WTC11 (cell line): ENCODE measurements at regions not wholly inside any gene's neighbourhood (a gene's known extent, or its start where the extent isn't known, plus 50 kb on each side); places are given as distances from the start of the nearest gene placed in this dataset.

Experiments used
- ATAC-seq: fragments of 200-7000 bp; cut with Tn5 transposase; 2 replicates; pipeline ENCODE4 v1.10.0; 2021; ENCODE audit warnings: mild to moderate bottlenecking, moderate library complexity
- CTCF ChIA-PET: fragments of 300-600 bp; sonication (Branson Sonifier 250); formaldehyde crosslinking; loops from one replicate; lab custom pipeline; 2021; ENCODE audit warnings: antibody characterized with exemption; lab: Charles Lee
- POLR2A ChIA-PET: fragments of 350-600 bp; sonication (Branson Sonifier 250); formaldehyde crosslinking; loops from one replicate; lab custom pipeline; 2021; ENCODE audit warnings: antibody characterized with exemption; lab: Charles Lee
- DNase-seq: peaks from one replicate; pipeline ENCODE4 v3.0.0; 2021; ENCODE audit warnings: low spot score
- H3K27ac Mint-ChIP-seq: 2 replicates; pipeline ENCODE4 v1.8.0; 2021; ENCODE audit warnings: mixed read lengths
- H3K27me3 Mint-ChIP-seq: 2 replicates; pipeline ENCODE4 v1.8.0; 2021; ENCODE audit warnings: low read depth, mild to moderate bottlenecking, moderate library complexity, mixed read lengths
- H3K36me3 Mint-ChIP-seq: 2 replicates; pipeline ENCODE4 v1.8.0; 2021; ENCODE audit warnings: mixed read lengths
- H3K4me1 Mint-ChIP-seq: 2 replicates; pipeline ENCODE4 v1.8.0; 2022; ENCODE audit warnings: mixed read lengths
- H3K4me3 Mint-ChIP-seq: 2 replicates; pipeline ENCODE4 v1.8.0; 2021; ENCODE audit warnings: mild to moderate bottlenecking, moderate library complexity, mixed read lengths
- H3K9me3 Mint-ChIP-seq: 2 replicates; pipeline ENCODE4 v1.8.0; 2021; ENCODE audit warnings: mixed read lengths
- CREB1 ChIP-seq: sonication (generic); formaldehyde crosslinking; IDR thresholded peaks from 2 replicates; pipeline ENCODE4 v1.8.0; 2023; ENCODE audit warnings: mild to moderate bottlenecking, missing genetic modification reagents
- E2F5 ChIP-seq: sonication (generic); formaldehyde crosslinking; IDR thresholded peaks from 2 replicates; pipeline ENCODE4 v1.8.1; 2022; ENCODE audit warnings: mild to moderate bottlenecking, moderate library complexity, missing genetic modification reagents
- ETV6 ChIP-seq: sonication (generic); formaldehyde crosslinking; IDR thresholded peaks from 2 replicates; pipeline ENCODE4 v1.8.1; 2022; ENCODE audit warnings: mild to moderate bottlenecking, missing genetic modification reagents
- HMGXB4 ChIP-seq: sonication (generic); formaldehyde crosslinking; IDR thresholded peaks from 2 replicates; pipeline ENCODE4 v1.8.1; 2023; ENCODE audit warnings: mild to moderate bottlenecking, moderate library complexity, missing genetic modification reagents
- IRF2 ChIP-seq: sonication (generic); formaldehyde crosslinking; IDR thresholded peaks from 2 replicates; pipeline ENCODE4 v1.8.0; 2022; ENCODE audit warnings: low read depth, missing genetic modification reagents, borderline replicate concordance
- JAZF1 ChIP-seq: fragments of 250-450 bp; sonication (Bioruptor Pico); IDR thresholded peaks from 2 replicates; pipeline ENCODE4 v1.9.0; 2021; ENCODE audit warnings: moderate library complexity, mild to moderate bottlenecking, inconsistent platforms
- NFATC4 ChIP-seq: fragments of 250-450 bp; sonication (Bioruptor Pico); IDR thresholded peaks from 2 replicates; pipeline ENCODE4 v1.9.0; 2021; ENCODE audit warnings: mild to moderate bottlenecking
- PRRX2 ChIP-seq: fragments of 250-450 bp; sonication (Bioruptor Pico); IDR thresholded peaks from 2 replicates; pipeline ENCODE4 v1.8.0; 2021; ENCODE audit warnings: mild to moderate bottlenecking
- RORB ChIP-seq: fragments of 250-450 bp; sonication (Bioruptor Pico); IDR thresholded peaks from 2 replicates; pipeline ENCODE4 v1.9.0; 2021; ENCODE audit warnings: mild to moderate bottlenecking
- SOX15 ChIP-seq: fragments of 250-450 bp; sonication (Bioruptor Pico); IDR thresholded peaks from 2 replicates; pipeline ENCODE4 v1.9.0; 2021; ENCODE audit warnings: mild to moderate bottlenecking
- TEAD1 ChIP-seq: sonication (generic); formaldehyde crosslinking; IDR thresholded peaks from 2 replicates; pipeline ENCODE4 v1.8.0; 2022; ENCODE audit warnings: mild to moderate bottlenecking, missing genetic modification reagents
- ZBTB21 ChIP-seq: sonication (generic); formaldehyde crosslinking; IDR thresholded peaks from 2 replicates; pipeline ENCODE4 v1.8.1; 2023; ENCODE audit warnings: mild to moderate bottlenecking, missing genetic modification reagents, borderline replicate concordance
- ZNF121 ChIP-seq: sonication (generic); formaldehyde crosslinking; IDR thresholded peaks from 2 replicates; pipeline ENCODE4 v1.8.0; 2023; ENCODE audit warnings: missing genetic modification reagents
- ZNF317 ChIP-seq: sonication (generic); formaldehyde crosslinking; IDR thresholded peaks from 2 replicates; pipeline ENCODE4 v1.8.1; 2023; ENCODE audit warnings: low read depth, mild to moderate bottlenecking, moderate library complexity, missing genetic modification reagents, borderline replicate concordance
- ZNF396 ChIP-seq: fragments of 250-450 bp; sonication (Bioruptor Pico); IDR thresholded peaks from 2 replicates; pipeline ENCODE4 v1.8.0; 2021; ENCODE audit warnings: mild to moderate bottlenecking, moderate library complexity, borderline replicate concordance
- ZNF416 ChIP-seq: fragments of 250-450 bp; sonication (Bioruptor Pico); IDR thresholded peaks from 2 replicates; pipeline ENCODE4 v1.9.0; 2021; ENCODE audit warnings: mild to moderate bottlenecking, inconsistent platforms
- ZNF423 ChIP-seq: fragments of 250-450 bp; sonication (Bioruptor Pico); IDR thresholded peaks from 2 replicates; pipeline ENCODE4 v2.1.2; 2022; ENCODE audit warnings: mild to moderate bottlenecking, moderate library complexity
- TF ChIP-seq, protein P1 (sequence below): sonication (generic); formaldehyde crosslinking; IDR thresholded peaks from 2 replicates; pipeline ENCODE4 v1.8.0; 2022; ENCODE audit warnings: mild to moderate bottlenecking, missing genetic modification reagents
- TF ChIP-seq, protein P2 (sequence below): sonication (generic); formaldehyde crosslinking; IDR thresholded peaks from 2 replicates; pipeline ENCODE4 v1.8.0; 2022; ENCODE audit warnings: mild to moderate bottlenecking, missing genetic modification reagents

- Mint-ChIP-seq H3K4me3 (no peak overlapping the region), H3K27ac (no peak overlapping the region), H3K4me1 (no peaks in the 10 kb centered on the region), H3K9me3 (no peaks in the 10 kb centered on the region), H3K36me3 (no peaks in the 10 kb centered on the region), H3K27me3 (no peaks in the 10 kb centered on the region; the same call in 1 of the 2 replicates)
- DNase-seq (no peak), ATAC-seq (no peak)
- CTCF ChIA-PET, result no interaction called here
- POLR2A ChIA-PET, result no interaction called here
- TF ChIP-seq E2F5 (CRISPR knock-in tag) (no peak), SOX15 (CRISPR knock-in tag) (no peak), CREB1 (no peak), ZNF423 (no peak), ZNF317 (CRISPR knock-in tag) (no peak), PRRX2 (CRISPR knock-in tag) (no peak)
- TF ChIP-seq, protein P1, sequence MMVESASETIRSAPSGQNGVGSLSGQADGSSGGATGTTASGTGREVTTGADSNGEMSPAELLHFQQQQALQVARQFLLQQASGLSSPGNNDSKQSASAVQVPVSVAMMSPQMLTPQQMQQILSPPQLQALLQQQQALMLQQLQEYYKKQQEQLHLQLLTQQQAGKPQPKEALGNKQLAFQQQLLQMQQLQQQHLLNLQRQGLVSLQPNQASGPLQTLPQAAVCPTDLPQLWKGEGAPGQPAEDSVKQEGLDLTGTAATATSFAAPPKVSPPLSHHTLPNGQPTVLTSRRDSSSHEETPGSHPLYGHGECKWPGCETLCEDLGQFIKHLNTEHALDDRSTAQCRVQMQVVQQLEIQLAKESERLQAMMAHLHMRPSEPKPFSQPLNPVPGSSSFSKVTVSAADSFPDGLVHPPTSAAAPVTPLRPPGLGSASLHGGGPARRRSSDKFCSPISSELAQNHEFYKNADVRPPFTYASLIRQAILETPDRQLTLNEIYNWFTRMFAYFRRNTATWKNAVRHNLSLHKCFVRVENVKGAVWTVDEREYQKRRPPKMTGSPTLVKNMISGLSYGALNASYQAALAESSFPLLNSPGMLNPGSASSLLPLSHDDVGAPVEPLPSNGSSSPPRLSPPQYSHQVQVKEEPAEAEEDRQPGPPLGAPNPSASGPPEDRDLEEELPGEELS (CRISPR knock-in tag), result no peak
- TF ChIP-seq, protein P2, sequence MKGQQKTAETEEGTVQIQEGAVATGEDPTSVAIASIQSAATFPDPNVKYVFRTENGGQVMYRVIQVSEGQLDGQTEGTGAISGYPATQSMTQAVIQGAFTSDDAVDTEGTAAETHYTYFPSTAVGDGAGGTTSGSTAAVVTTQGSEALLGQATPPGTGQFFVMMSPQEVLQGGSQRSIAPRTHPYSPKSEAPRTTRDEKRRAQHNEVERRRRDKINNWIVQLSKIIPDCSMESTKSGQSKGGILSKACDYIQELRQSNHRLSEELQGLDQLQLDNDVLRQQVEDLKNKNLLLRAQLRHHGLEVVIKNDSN (CRISPR knock-in tag), result no peak
Observed at GRCh38 chr18:60506190-60506589, 133.6 kb upstream of the MC4R start.

DNA sequence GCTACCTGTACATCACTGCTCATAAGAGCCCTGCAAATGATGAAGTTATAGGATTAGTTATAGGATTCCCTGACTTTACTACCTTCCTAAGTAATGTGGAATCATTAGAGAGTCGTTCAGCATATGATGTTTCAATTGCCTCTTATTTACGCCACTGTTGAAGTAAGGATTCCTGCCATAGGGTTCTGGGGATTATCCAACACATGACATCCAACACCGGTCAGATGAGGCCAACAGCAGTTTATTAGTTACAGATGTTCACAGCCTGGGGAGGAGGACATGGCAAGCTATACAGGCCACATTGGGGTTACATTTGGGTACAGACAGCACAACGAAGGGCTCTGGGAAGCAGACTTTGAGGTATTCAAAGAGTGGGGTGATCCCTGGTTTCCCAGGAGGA, 134.1 kb upstream of the MC4R start:
- no peak for DNase-seq
- no peak overlapping the region for H3K4me3 Mint-ChIP-seq
- TF ChIP-seq ETV6 (CRISPR knock-in tag), result no peak
- no peak for TF ChIP-seq TEAD1
- TF ChIP-seq ZBTB21 (CRISPR knock-in tag), result no peak
- H3K4me1 Mint-ChIP-seq, result no peaks in the 10 kb centered on the region
- H3K27me3 Mint-ChIP-seq, result no peaks in the 10 kb centered on the region; the same call in 1 of the 2 replicates
- H3K36me3 Mint-ChIP-seq, result no peaks in the 10 kb centered on the region
- no peak for ATAC-seq
- H3K9me3 Mint-ChIP-seq, result no peaks in the 10 kb centered on the region
- POLR2A ChIA-PET, result no interaction called here
- no peak overlapping the region for H3K27ac Mint-ChIP-seq
- CTCF ChIA-PET, result no interaction called here

- no peaks in the 10 kb centered on the region for H3K36me3 Mint-ChIP-seq
- no peak overlapping the region for H3K27ac Mint-ChIP-seq
- ChIA-PET POLR2A (no interaction called here), CTCF (no interaction called here)
- ATAC-seq, result no peak
- H3K4me3 Mint-ChIP-seq, result no peak overlapping the region
- H3K9me3 Mint-ChIP-seq, result no peaks in the 10 kb centered on the region
- H3K4me1 Mint-ChIP-seq, result no peaks in the 10 kb centered on the region
- TF ChIP-seq HMGXB4 (CRISPR knock-in tag) (no peak), JAZF1 (CRISPR knock-in tag) (no peak), ZNF121 (CRISPR knock-in tag) (no peak), ZNF416 (CRISPR knock-in tag) (no peak), ZNF317 (CRISPR knock-in tag) (no peak), ZNF396 (CRISPR knock-in tag) (no peak), TEAD1 (no peak), NFATC4 (CRISPR knock-in tag) (no peak), IRF2 (CRISPR knock-in tag) (no peak), RORB (CRISPR knock-in tag) (no peak)
- no peaks in the 10 kb centered on the region; the same call in 1 of the 2 replicates for H3K27me3 Mint-ChIP-seq
- no peak for DNase-seq
Observed at GRCh38 chr18:60508108-60508507, 135.5 kb upstream of the MC4R start.
